ENCODE measurements at regions not wholly inside any gene's neighbourhood (a gene's known extent, or its start where the extent isn't known, plus 50 kb on each side); places are given as distances from the start of the nearest gene placed in this dataset.
"Not testable (repeated sequence)": the region's sequence is repeated elsewhere in the genome, so short reads cannot be mapped to it uniquely, and the experiment has no call there.

DNA sequence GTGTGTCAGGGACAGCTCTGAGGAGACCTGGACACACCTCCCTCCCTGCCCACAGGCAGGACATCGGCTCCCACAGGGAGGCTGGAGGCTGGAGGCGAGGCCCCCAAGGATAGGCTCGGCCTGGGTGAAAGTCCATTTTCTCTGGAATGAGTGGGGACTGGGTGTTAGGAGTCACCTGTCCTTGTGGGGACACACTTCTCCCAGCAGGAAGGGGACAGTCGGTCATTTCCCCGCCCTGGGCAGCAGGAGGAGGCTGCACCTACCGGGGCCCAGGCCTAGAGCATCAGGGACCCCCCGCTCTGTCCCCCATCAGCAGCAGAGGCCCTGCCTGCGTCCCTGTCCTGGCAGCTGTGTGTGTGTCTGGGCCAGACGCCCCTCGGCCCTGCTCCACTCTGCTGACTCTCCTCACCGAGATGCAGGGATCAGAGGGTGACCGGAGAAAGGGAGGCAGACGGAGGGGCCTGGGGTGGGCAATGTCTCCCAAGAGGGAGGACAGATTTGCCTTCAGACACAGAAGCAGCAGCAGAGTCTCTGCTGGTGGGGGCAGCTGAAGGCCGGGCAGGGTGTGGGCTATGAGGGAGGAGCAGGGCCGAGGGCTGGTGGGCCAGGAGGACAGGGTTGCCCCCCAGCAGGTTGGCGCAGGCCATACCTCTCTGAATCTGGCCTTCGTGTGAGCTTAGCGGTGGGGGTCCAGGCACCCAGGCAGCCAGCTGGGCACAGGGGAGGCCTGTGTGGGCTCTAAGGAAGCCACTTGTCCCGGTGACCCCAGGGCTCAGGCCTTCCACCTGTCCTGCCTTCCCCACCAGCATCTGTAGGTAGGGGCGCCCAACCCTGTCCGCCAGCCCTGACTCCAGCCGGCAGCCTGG lies 125.7 kb upstream of the NKX1-1 start:
- FAIRE-seq = no peak
- DNase-seq (ENCODE audit: low spot score) = no peak

DNA sequence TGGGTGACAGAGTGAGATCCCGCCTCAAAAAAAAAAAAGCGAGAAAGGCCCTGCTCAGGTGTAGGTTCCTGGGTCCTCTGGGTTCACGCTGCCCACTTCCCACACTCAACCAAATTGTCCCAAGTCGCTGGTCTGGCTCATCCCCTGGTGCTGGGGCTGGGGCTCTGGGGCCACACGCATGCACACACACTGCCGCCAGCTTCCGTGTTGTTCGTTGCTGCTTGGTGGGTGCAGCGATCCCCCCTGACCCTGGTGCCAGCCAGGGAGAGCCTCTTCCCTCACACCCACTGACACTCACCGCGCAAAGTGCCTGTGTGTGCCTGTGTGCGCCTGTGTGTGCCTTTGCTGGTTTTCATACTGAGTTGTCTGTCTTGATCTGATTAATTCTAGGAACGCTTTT lies 124.1 kb upstream of the NKX1-1 start:
- DNase-seq (ENCODE audit: low spot score) (no peak), FAIRE-seq (no peak)

DNA sequence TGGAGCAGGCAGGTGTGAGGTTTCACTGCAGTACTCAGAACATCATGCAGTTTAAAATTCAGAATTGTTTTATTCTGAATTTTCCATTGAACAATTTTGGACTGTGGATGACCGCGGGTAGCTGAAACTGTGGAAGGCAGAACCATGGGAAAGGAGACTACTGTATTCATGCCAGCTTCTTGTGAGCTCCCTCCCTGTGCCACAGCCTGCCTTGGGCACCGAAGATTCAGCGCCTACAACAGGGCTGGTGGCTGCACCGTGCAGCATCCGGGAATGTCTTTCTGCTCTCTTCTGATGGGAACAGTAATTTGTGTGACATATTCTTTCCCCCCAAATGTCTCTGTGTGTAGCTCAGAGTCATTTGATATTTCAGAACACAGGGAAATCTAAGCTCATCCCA lies 118.5 kb upstream of the NKX1-1 start:
- no peak for FAIRE-seq
- no peak for DNase-seq (ENCODE audit: low spot score)

DNA sequence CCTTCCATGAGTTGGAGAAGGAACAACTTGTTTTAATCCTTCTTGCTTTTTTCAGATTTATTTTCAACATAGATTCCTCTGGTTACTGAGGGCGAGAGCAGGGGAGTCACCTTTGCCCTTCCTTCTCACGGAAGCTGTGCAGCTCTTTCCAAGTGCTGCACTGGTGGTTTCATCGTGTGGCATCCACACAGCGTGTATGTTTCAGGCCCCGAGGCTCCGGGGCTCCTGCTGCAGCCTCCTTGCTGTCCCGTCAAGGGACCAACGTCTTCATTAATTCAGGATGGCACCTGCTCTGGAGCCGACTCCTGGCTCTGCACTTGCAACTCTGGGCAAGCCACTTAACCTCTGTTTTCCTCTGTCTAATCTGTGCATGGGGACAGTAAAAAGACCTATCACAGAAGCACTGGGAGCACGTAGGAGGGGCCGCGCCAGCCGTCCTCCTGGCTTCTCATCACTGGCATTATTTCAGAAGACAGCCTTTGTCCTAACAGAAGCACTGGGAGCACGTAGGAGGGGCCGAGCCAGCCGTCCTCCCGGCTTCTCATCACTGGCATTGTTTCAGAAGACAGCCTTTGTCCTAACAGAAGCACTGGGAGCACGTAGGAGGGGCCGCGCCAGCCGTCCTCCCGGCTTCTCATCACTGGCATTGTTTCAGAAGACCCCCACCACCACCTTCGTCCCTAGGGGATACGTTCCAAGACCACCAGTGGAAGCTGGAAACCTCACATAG lies 117.8 kb upstream of the NKX1-1 start:
- DNase-seq (ENCODE audit: low spot score) (no peak), FAIRE-seq (no peak)

DNA sequence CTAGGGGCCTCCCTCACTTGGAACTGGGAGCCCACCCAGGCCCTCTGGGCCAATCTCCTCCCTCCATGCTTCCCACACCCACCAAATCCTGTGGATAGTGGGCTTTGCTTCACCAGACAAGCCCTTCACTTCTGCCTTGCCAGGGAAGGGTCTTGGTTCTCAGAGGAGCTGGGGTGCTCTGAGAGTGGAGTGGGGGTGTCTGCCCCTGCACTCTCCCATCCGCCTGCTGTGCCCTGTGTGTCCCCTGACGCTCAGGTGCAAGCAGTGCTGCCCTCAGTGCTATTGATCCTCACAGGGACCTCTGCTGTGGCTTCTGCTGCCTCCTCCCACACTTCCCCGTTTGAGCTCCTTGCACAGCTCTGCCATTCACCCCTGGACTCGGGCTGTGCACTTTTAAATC lies 117.3 kb upstream of the NKX1-1 start:
- FAIRE-seq = no peak
- DNase-seq (ENCODE audit: low spot score) = no peak

DNA sequence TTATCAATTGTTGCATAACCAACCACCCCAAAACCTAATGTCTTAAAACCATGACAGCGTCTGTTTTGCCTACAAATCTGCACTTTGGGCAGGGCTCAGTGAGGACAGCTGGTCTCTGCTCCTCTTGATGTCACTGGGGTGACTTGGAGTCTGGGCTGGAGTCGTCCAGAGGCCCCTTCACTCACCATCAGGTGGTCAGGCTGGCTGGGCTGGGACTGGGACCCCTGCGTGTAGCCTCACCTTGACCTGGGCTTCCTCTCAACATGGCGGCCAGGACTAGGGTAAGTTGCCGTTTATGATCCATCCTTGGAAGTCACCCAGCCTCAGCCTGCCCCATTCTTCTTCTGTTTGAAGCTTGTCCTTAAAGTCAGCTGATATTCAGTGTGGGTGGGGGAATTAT lies 116.8 kb upstream of the NKX1-1 start:
- no peak for DNase-seq (ENCODE audit: low spot score)
- no peak for FAIRE-seq

DNA sequence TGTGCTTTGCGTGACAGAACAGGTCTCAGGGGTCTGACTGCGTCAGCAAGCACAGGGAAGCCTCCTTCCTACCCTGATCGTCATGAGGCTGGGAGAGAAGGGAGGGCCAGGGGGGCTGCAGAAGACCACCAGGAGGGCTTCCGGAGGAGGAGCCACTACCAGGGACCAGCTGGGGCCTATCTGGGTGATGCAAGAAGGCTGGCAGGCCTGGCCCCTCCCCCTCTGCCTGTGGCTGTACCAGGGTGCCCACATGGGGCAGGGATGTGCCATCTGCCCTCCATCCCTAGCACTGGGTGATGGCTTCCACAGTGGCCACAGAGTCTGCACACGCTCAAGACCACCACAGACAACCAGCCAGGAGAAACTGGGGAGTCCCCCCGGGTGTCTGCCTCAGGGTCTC lies 116.4 kb upstream of the NKX1-1 start:
- FAIRE-seq = no peak
- DNase-seq (ENCODE audit: low spot score) = no peak

DNA sequence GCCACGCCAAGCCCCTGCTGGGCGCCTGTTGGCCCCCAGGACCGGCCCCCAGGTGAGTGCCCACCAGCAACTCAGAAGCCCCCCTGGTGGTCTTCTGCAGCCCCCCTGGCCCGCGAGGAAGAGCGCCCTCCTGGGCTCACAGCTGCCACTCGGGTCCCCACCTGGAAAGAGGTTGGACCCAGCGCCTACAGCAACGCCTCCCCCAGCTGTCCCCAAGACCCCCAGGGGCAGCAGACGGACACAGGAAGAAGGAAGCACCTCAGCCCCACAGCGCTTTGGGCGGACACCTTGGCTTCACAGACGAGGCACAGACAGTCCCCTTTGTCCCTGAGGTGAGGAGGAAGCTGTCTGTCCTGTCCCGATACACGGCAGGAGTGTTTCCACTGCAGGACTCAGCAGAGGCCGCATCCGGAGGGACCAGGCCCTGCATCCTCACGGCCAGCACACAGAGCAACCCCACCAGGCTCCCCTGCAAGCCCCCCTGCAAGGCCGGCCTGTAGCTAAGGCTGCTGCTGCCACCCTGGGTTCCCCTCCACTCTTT lies 115.6 kb upstream of the NKX1-1 start:
- DNase-seq (ENCODE audit: low spot score) (no peak), FAIRE-seq (no peak)

DNA sequence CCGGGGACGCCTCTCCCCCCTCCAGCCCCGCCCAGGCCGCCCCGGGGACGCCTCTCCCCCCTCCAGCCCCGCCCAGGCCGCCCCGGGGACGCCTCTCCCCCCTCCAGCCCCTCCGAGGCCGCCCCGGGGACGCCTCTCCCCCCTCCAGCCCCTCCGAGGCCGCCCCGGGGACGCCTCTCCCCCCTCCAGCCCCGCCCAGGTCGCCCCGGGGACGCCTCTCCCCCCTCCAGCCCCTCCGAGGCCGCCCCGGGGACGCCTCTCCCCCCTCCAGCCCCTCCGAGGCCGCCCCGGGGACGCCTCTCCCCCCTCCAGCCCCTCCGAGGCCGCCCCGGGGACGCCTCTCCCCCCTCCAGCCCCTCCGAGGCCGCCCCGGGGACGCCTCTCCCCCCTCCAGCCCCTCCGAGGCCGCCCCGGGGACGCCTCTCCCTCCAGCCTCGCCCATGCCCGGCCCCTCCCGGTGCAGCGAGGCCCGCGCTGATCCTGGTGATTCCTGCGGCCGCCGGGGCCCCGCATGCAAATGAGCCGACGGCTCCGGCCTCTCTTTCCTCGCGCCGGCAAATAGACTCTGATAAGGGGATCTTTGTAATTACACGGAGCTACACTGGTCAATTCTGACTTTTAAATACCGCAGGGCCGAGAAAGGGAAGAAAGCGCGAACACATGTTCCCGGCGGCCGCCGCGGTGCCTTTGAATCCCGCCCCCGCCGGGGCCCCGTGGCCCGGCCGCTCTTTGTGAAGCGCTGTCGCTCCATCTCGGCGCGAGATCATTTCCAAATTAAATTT lies 114.7 kb upstream of the NKX1-1 start:
- not testable (repeated sequence) for FAIRE-seq; DNase-seq (ENCODE audit: low spot score)

DNA sequence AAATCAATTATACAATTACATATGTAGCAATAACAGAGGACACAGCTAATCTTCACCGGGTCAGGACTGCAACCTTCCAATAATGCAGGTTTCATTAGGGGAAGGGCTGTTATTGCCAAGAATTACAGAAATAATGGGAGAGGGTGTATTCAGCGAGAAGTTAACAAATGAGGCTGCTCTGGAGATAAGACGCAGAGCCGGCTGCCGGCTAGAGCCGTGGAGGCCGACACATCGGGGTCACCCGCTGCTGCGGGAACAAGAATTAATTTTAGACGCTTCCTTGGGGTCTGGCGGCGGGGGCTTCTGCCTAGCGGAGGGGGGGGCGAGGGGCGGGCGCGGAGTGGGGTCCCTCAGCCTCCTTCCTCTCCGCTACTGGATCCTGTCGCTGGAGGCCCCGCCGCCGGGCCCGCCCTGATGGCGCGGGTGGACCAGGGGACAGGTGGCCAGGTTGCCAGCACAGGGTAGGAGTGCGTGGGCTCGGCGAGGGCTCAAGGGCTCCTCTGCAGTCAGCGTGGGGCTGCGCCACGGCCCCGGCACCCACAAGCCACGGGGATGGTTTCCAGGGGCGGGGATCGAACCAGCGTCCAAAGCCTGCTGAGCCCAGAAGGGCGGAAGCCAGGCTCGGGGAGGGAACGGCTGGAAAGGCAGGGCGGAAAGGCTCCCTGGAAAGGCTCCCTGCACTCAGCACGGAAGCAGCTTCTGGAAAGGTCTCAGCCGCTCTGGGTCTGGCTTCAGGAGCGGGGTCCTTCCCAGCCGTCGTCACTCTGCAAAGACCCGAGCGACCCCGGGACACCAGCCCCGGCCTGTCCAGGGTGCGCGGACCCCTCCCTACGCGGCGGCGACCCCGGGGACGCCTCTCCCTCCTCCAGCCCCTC lies 113.8 kb upstream of the NKX1-1 start:
- FAIRE-seq = no peak
- no peak for DNase-seq (ENCODE audit: low spot score)

DNA sequence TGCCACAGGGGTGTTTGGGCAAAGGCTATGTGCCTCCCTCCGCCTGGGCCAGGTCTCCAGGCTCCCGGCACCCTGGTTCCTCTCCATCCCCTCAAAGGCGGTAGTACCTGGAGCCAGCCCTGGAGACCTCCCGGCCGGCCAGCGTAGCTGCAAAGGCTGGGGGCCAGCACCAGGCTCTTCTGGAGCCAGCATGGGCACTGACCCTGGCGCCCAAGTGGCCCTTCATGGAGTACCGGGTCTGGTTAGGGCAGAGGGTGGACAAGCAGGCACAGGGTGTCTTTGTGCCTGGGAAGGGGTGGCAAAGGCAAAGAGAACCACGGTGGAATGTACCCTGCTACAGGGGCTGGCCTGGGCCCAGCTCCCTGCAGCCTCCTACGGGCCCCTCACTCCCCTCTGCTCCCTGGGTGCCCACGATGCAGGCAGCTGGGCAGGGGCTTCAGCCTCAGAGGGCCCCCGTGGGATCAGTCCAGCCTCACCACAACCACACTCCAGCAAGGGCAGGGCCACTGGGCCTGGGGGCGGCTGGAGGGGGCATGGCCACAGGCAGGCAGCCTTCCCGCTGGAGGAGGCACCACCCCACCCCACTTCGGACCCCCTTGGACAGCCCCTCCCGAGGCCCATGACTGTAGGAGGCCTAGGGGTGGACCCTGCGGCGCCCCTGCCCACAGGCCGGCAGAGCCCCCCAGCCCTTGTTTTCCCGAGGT lies 112.9 kb upstream of the NKX1-1 start:
- no peak for FAIRE-seq

DNA sequence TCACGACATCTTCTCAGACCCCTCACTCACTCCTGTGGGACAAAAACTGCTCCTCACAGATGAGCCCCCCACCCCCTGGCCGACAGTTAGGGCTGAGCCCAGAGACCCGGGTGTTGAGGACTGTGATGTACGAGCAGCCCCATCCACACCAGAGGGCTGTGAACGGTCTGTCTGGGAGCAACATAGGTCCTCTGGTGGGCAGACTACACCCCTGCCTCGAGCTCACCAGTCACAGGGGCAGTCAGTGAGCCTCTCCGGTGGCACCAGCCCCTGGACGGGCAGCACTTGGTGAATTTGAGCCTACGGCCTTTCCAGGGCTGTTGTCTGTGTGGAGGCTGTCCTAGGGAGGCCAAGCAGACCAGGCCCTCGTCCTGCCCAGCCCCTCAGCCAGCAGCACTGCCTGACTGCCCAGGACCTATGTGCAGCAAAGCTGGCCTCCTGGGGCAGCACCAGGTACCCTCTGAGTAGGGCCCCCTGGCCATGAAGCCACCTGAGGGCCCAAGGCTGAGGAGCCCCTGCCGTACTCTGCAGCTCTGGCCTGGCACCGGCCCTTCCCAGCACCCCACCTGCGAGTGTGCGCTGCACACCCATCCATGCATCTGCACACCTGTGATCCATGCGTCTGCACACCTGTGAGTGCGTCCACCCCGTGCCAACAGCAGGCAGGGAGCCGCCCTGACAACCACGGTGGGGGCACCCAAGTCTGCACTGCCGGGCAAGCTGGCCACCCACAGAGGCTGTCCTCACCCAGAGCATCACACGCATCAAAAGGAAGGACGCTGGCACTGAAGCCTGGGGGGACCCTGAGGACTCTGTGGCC lies 111.6 kb upstream of the NKX1-1 start:
- DNase-seq (ENCODE audit: low spot score) (no peak), FAIRE-seq (no peak)

More for the DNA sequence above, 112.9 kb upstream of the NKX1-1 start:
- no peak for DNase-seq (ENCODE audit: low spot score)

DNA sequence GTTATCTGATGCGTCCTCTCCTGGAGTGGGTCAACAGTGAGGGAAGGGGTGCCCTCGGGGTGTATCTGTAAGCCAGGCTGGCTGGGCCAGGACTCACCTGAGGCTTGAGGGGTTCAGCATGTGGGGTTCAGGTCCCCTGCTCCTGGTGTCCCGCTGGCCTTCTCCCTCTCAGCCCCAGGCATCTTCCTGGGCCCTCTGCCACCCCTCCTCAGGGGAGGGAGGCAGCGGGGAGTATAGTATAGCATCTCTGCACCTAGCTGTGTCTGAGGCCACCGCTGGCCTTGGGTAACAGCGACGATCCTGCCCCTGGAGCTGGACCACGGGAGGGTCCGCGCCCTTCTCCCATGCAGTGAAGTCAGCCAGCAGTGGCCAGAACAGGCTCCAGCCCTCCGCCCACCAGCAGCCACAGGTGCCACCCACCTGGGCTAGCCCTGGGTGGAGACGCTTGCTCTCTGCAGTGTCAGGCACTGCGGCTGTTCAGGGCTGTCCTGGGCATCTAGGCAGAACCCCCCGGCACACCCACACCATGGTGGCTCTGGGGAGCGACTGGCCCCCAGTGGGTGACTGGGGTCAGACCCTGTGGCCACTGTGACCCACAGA lies 110.7 kb upstream of the NKX1-1 start:
- DNase-seq (ENCODE audit: low spot score) (no peak), FAIRE-seq (no peak)

DNA sequence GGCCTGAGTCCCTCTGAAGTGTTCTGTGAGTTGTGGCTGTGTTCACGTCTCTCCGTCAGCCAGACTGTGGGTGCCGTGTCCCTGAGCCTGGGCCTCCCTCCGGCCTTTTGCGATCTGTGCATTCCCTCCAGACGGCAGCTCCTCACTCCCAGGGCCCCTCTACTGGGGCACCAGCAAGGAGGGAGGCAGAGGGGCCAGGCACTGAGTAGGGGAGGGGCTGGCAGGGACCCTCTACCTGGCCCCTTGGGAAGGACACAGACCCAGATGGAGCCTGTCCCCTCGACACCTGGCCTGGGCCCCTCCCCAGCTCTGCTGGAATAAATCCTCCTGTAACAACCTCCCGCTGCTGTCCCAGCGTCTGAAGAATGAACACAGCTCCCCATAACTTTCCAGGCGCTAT lies 110.0 kb upstream of the NKX1-1 start:
- FAIRE-seq (no peak), DNase-seq (ENCODE audit: low spot score) (no peak)

DNA sequence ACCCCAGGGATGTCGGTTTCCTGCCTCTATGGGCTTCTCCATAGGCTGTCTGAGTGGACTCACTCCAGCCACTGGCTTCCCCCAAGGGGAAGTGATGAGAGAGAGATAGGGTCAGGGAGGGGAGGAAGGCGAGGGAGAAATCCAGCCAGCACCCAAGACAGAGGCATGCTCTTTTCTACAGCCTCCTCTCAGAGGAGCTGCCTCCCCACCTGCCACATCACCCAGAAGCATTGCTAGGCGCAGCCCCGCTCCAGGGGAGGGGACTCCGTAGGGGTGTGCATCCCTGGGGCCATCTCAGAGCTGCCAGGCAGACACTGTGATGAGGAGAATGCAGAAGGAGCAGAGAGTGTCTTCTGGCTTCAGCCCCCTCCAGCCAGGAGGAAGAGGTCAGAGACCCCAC lies 109.5 kb upstream of the NKX1-1 start:
- DNase-seq (ENCODE audit: low spot score) = no peak
- no peak for FAIRE-seq

DNA sequence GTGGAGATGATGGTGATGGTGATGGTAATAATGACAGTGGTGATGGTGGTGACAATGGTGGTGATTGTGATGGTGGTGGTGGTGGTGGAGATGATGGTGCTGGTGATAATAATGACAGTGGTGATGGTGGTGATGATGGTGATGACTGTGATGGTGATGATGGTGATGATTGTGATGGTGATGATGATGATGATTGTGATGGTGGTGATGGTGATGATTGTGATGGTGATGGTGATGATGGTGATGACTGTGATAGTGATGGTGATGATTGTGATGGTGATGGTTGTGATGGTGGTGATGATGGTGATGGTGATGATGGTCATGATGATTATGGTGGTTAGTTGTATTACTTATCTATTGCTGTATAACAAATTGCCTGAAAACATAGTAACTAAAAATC lies 108.9 kb upstream of the NKX1-1 start:
- FAIRE-seq (no peak), DNase-seq (ENCODE audit: low spot score) (no peak)

DNA sequence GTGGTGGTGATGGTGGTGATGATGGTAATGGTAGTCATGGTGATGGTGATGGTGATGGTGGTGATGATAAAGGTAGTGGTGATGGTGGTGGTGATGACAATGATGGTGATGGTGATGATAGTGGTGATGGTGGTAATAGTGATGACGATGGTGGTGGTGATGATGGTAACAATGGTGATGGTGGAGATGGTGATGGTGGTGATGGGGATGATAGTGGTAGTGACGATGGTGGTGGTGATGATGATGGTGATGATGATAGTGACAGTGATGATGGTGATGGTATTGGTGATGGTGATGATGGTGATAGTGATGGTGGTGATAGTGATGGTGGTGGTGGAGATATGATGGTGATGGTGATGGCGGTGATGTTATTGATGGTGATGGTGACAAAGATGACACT lies 108.4 kb upstream of the NKX1-1 start:
- no peak for FAIRE-seq
- no peak for DNase-seq (ENCODE audit: low spot score)

DNA sequence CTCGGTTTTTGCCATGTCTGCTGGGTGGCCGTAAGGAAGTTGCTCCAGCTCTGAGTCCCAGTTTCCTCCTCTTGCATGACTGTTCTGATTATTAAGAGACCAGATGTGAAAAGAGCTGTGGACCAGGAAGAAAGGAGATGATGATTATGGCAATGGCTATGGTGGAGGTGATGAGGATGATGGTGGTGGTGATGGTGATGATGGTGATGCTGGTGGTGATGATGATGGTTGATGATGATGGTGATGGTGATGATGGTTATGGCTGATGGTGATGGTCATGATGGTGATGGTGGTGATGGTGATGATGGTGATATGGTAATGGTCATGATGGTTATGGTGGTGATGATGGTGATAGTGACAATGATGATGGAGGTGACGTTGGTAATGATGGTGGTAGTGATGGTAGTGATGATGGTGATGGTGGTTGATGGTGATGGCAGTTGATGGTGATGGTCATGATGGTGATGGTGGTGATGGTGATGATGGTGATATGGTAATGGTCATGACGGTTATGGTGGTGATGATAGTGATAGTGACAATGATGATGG lies 107.8 kb upstream of the NKX1-1 start:
- no peak for DNase-seq (ENCODE audit: low spot score)
- FAIRE-seq = no peak
